ENCODE measurements at regions not wholly inside any gene's neighbourhood (a gene's known extent, or its start where the extent isn't known, plus 50 kb on each side); places are given as distances from the start of the nearest gene placed in this dataset.

GRCh38 chr18:29174891-29175290 lies 998.0 kb upstream of the CDH2 start:
- TF ChIP-seq CTCF (IDR thresholded peaks at IDR 0.05) (no peak), POLR2A (IDR thresholded peaks at IDR 0.05) (no peak)

Data from body of pancreas (tissue), 4 donors.